K562 (cell line): ENCODE measurements at regions not wholly inside any gene's neighbourhood (a gene's known extent, or its start where the extent isn't known, plus 50 kb on each side); places are given as distances from the start of the nearest gene placed in this dataset.

Experiments used
- ATAC-seq: fragments of 200-7000 bp; cut with Tn5 transposase; 3 replicates; pipeline ENCODE4 v1.9.1; 2020; ENCODE audit warnings: moderate library complexity
- BruUV-seq: library from RNA; stranded (reverse); fragments of 400-500 nt; replicated peaks from 2 replicates; lab custom pipeline; 2021; lab: Mats Ljungman, UMichigan
- CTCF ChIA-PET: fragments of 300-600 bp; formaldehyde crosslinking; extraction: SDS; loops from one replicate; lab custom pipeline; 2021; ENCODE audit warnings: low intra/inter-chr PET ratio; lab: Yijun Ruan, JAX
- POLR2A ChIA-PET: fragments of 300-600, 350-650 bp; sonication (Branson Sonifier 250); formaldehyde crosslinking; extraction: SDS; loops from one replicate; lab custom pipeline; 2021; ENCODE audit warnings: antibody characterized with exemption, inconsistent platforms; lab: Yijun Ruan, JAX
- DNase-seq, 4 experiments: peaks; one replicate each; pipeline versions ENCODE4 v3.0.0 to v3.0.0-alpha.2; 2011 to 2018; ENCODE audit warnings: low spot score in 3 of 4, mixed read lengths in 3 of 4; ENCODE audit errors: extremely low read depth in 1 of 4
- FAIRE-seq: peaks from 2 replicates; lab custom pipeline; 2011; peaks lifted over from hg19 to GRCh38; lab: Jason Lieb, UNC
- H2AFZ ChIP-seq: 2 replicates; pipeline ENCODE4 v1.6.0; 2011; ENCODE audit warnings: low read depth, low read length, control low read depth, inconsistent platforms
- H3K27ac ChIP-seq: fragments of 200-600 bp; 3 replicates; pipeline ENCODE4 v1.8.0; 2011; ENCODE audit warnings: low read depth, mild to moderate bottlenecking, control low read depth, inconsistent platforms, low read length, moderate library complexity, mixed read lengths; ENCODE audit errors: extremely low read depth
- H3K27me3 ChIP-seq, 2 experiments: fragments of 300-600 bp in 1 of 2; 2 replicates in 1 of 2; 3 replicates in 1 of 2; pipeline versions ENCODE4 v1.6.0 to v1.8.0; 2011; ENCODE audit warnings: inconsistent platforms in 2 of 2, low read length in 2 of 2, mild to moderate bottlenecking in 1 of 2, mixed read lengths in 1 of 2, moderate library complexity in 1 of 2; ENCODE audit not compliant: control insufficient read depth in 2 of 2, insufficient read depth in 2 of 2
- H3K36me3 ChIP-seq: fragments of 300-600 bp; 3 replicates; pipeline ENCODE4 v1.8.0; 2011; ENCODE audit warnings: mild to moderate bottlenecking, low read length, inconsistent platforms; ENCODE audit not compliant: control insufficient read depth, insufficient read depth
- H3K4me1 ChIP-seq, 2 experiments: fragments of 200-600 bp in 1 of 2; replicated peaks in 1 of 2; 2 replicates in 1 of 2; 3 replicates in 1 of 2; pipeline versions ENCODE4 v1.5.1 to v1.8.0; 2011; ENCODE audit warnings: inconsistent platforms in 2 of 2, low read length in 2 of 2, mild to moderate bottlenecking in 1 of 2, mixed read lengths in 1 of 2, moderate library complexity in 1 of 2; ENCODE audit not compliant: control insufficient read depth in 2 of 2, insufficient read depth in 2 of 2
- H3K4me2 ChIP-seq: 2 replicates; pipeline ENCODE4 v1.6.1; 2011; ENCODE audit warnings: low read length, control low read depth, inconsistent platforms, mixed read lengths; ENCODE audit not compliant: insufficient read depth
- H3K4me3 ChIP-seq: fragments of 200-600 bp; sonication (generic), shearing (Covaris generic); 2 replicates; pipeline ENCODE4 v1.5.1; 2016; ENCODE audit warnings: control low read depth, inconsistent platforms
- H3K79me2 ChIP-seq: fragments of 200-600 bp; 3 replicates; pipeline ENCODE4 v1.8.0; 2011; ENCODE audit warnings: low read length, inconsistent platforms; ENCODE audit not compliant: control insufficient read depth, insufficient read depth
- H3K9ac ChIP-seq, 2 experiments: 2 replicates each; pipeline versions ENCODE4 v1.6.0 to v1.6.1; 2011; ENCODE audit warnings: low read depth in 2 of 2, low read length in 2 of 2, control low read depth in 1 of 2, inconsistent platforms in 1 of 2, mild to moderate bottlenecking in 1 of 2, mixed read lengths in 1 of 2; ENCODE audit not compliant: insufficient read depth in 1 of 2
- H3K9me1 ChIP-seq: one replicate; pipeline ENCODE4 v1.6.0; 2011; ENCODE audit warnings: inconsistent platforms, mild to moderate bottlenecking, low read length, moderate library complexity; ENCODE audit not compliant: control insufficient read depth, insufficient read depth
- H3K9me3 ChIP-seq: replicated peaks from 2 replicates; pipeline ENCODE4 v1.5.1; 2011; ENCODE audit warnings: low read depth, low read length, inconsistent platforms; ENCODE audit not compliant: control insufficient read depth, insufficient read depth
- H4K20me1 ChIP-seq: replicated peaks from 2 replicates; pipeline ENCODE4 v1.6.1; 2011; ENCODE audit warnings: low read length, inconsistent platforms, mixed read lengths; ENCODE audit not compliant: control insufficient read depth, insufficient read depth
- BACH1 ChIP-seq: fragments of 200-800 bp; sonication (Bioruptor generic); IDR thresholded peaks from 2 replicates; pipeline ENCODE4 v1.6.1; 2016; ENCODE audit warnings: missing genetic modification characterization, missing compliant biosample characterization
- BDP1 ChIP-seq: IDR thresholded peaks from 3 replicates; pipeline ENCODE4 v1.6.1; 2011; ENCODE audit not compliant: insufficient read length, insufficient read depth
- FOXP4 ChIP-seq: sonication (generic); formaldehyde crosslinking; IDR thresholded peaks from 2 replicates; pipeline ENCODE4 v1.8.0; 2022; ENCODE audit warnings: mild to moderate bottlenecking, missing genetic modification reagents, borderline replicate concordance
- IRF9 ChIP-seq: fragments of 450-650 bp; IDR thresholded peaks from 2 replicates; pipeline ENCODE4 v1.6.1; 2016; ENCODE audit warnings: missing biosample characterization, missing genetic modification characterization
- KAT8 ChIP-seq: fragments of 450-650 bp; IDR thresholded peaks from 2 replicates; pipeline ENCODE4 v1.6.1; 2016; ENCODE audit warnings: low read depth, mild to moderate bottlenecking
- NCOA1 ChIP-seq: fragments of 450-650 bp; IDR thresholded peaks from 2 replicates; pipeline ENCODE4 v1.6.1; 2016; ENCODE audit warnings: low read depth
- ZBTB33 ChIP-seq: sonication (generic); formaldehyde crosslinking; IDR thresholded peaks from 2 replicates; pipeline ENCODE4 v1.8.1; 2023; ENCODE audit warnings: mild to moderate bottlenecking, missing genetic modification reagents
- ZC3H4 ChIP-seq: sonication (generic); formaldehyde crosslinking; IDR thresholded peaks from 2 replicates; pipeline ENCODE4 v1.9.0; 2021; ENCODE audit warnings: missing genetic modification reagents, borderline replicate concordance
- ZNF551 ChIP-seq: fragments of 250-450 bp; sonication (Bioruptor Pico); IDR thresholded peaks from 2 replicates; pipeline ENCODE4 v1.5.0; 2021; ENCODE audit warnings: mild to moderate bottlenecking, moderate library complexity
- ZNF696 ChIP-seq: fragments of 250-450 bp; sonication (Bioruptor Pico); conservative IDR thresholded peaks from 2 replicates; pipeline ENCODE4 v1.4.0; 2020; ENCODE audit warnings: mild to moderate bottlenecking, moderate library complexity
- WGBS: fragments of 100-300 bp; shearing (Covaris generic); methylation state at CpG from one replicate; pipeline ENCODE4 v1.1.6; 2016; ENCODE audit warnings: low coverage, mixed read lengths; ENCODE audit not compliant: insufficient coverage; ENCODE audit errors: missing lambda C conversion rate; 5-methylcytosine and 5-hydroxymethylcytosine counted together
- in situ Hi-C: fragments of 300-500 bp; cut with MboI; formaldehyde crosslinking; loops from 4 replicates; pipeline ENCODE4 v1.15.0; 2018; ENCODE audit warnings: inconsistent platforms, mixed read lengths
- intact Hi-C: fragments of 100-400 bp; cut with micrococcal nuclease; formaldehyde crosslinking; loops from 2 replicates; pipeline ENCODE4 v1.14.2; 2022
- TF ChIP-seq, protein P1 (sequence below): sonication (generic); formaldehyde crosslinking; IDR thresholded peaks from 2 replicates; pipeline ENCODE4 v1.5.0; 2020; ENCODE audit warnings: missing genetic modification reagents

DNA sequence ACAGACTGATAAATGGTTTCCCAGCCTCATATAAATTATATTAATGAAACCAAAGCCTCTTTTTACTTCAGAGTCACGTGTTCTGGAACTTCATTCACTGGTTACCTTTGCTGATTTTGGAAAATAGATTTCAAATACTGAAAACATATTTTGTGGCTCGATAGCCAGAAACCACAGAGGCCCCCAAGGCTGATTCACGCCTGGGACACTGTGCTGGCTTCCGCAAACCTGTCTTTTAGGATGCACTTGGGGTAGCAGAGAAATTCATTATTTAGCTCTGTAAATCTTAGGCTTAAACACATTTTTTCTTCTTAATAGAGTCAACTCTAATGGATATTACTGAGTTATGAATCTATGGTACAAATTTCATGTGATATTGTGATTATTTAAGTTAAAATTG, 90.7 kb upstream of the TMEM18 start (continued):
- TF ChIP-seq ZBTB33 (no peak), KAT8 (no peak), FOXP4 (no peak), ZC3H4 (CRISPR knock-in tag) (no peak), BDP1 (no peak)

DNA sequence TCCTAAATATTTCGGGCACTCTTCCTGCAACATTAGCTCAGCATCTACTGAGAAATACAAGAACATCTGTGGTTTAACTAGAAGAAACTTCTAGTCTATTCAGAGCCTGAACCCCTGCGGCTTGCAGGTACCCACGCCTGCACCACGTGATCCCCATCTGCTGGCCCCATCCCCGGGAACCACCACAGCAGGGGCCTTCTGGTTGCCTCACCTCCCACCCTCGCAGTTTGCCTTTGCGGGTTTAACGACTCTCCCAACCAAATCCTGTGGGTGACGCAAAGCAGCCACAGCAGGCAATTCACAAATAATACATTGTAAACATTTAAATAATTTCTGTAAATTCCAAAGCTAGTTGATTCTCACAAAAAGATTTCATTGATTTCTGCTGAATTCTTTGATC, 90.2 kb upstream of the TMEM18 start:
- H3K79me2 ChIP-seq: no peaks in the 10 kb centered on the region
- H3K9me1 ChIP-seq: no peaks in the 10 kb centered on the region
- peak in 1 of 4 experiments; percentile 17 for DNase-seq
- no peak overlapping the region for H3K4me3 ChIP-seq
- H3K9ac ChIP-seq: no peak overlapping the region
- H3K4me1 ChIP-seq: no peaks in the 10 kb centered on the region
- TF ChIP-seq BACH1 (tag) (no peak), ZNF696 (CRISPR knock-in tag) (no peak), IRF9 (no peak), NCOA1 (no peak), ZNF551 (CRISPR knock-in tag) (no peak)
- TF ChIP-seq, protein P1, sequence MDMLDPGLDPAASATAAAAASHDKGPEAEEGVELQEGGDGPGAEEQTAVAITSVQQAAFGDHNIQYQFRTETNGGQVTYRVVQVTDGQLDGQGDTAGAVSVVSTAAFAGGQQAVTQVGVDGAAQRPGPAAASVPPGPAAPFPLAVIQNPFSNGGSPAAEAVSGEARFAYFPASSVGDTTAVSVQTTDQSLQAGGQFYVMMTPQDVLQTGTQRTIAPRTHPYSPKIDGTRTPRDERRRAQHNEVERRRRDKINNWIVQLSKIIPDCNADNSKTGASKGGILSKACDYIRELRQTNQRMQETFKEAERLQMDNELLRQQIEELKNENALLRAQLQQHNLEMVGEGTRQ (CRISPR knock-in tag): peak; percentile 63
- 0% methylated on average over 9 of the region's 9 CpGs for WGBS
- H4K20me1 ChIP-seq: 0 out of 2 replicates have a peak, but pooled peaks cover 4% of the 10 kb centered on the region
- no peak overlapping the region for H3K4me2 ChIP-seq
- ChIA-PET CTCF (no interaction called here), POLR2A (no interaction called here)
- no peaks in the 10 kb centered on the region for H3K9me3 ChIP-seq
- BruUV-seq: no TSS peak
- H3K36me3 ChIP-seq: no peaks in the 10 kb centered on the region
- in situ Hi-C loops (no loop called here), intact Hi-C loops (no loop called here)
- H2AFZ ChIP-seq: no peak overlapping the region
- no peak for FAIRE-seq
- no peak overlapping the region for H3K27ac ChIP-seq
- peak; percentile 33; the same call in 1 of the 3 replicates for ATAC-seq
- H3K27me3 ChIP-seq: peaks cover 6 to 53% of the 10 kb centered on the region in 2 experiments
